ENCODE measurements at regions not wholly inside any gene's neighbourhood (a gene's known extent, or its start where the extent isn't known, plus 50 kb on each side); places are given as distances from the start of the nearest gene placed in this dataset.

GRCh38 chr3:181402347-181402746 is 309.4 kb upstream of the SOX2 start:
- DNase-seq (ENCODE audit: low read depth) = no peak
- H3K4me3 ChIP-seq (replicated peaks; ENCODE audit: low read depth, low read length) = no peak overlapping the region
- TF ChIP-seq, protein P1, sequence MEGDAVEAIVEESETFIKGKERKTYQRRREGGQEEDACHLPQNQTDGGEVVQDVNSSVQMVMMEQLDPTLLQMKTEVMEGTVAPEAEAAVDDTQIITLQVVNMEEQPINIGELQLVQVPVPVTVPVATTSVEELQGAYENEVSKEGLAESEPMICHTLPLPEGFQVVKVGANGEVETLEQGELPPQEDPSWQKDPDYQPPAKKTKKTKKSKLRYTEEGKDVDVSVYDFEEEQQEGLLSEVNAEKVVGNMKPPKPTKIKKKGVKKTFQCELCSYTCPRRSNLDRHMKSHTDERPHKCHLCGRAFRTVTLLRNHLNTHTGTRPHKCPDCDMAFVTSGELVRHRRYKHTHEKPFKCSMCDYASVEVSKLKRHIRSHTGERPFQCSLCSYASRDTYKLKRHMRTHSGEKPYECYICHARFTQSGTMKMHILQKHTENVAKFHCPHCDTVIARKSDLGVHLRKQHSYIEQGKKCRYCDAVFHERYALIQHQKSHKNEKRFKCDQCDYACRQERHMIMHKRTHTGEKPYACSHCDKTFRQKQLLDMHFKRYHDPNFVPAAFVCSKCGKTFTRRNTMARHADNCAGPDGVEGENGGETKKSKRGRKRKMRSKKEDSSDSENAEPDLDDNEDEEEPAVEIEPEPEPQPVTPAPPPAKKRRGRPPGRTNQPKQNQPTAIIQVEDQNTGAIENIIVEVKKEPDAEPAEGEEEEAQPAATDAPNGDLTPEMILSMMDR (IDR thresholded peaks at IDR 0.05; ENCODE audit: low read length, missing control alignments) = no peak

GRCh38 chr3:181384970-181385369 is 326.8 kb upstream of the SOX2 start:
- H3K4me3 ChIP-seq (replicated peaks; ENCODE audit: low read depth, low read length) = no peak overlapping the region
- DNase-seq (ENCODE audit: low read depth) = no peak
- TF ChIP-seq, protein P1 (IDR thresholded peaks at IDR 0.05; ENCODE audit: low read length, missing control alignments) = no peak

- no peak overlapping the region for H3K4me3 ChIP-seq (replicated peaks; ENCODE audit: low read depth, low read length)
- no peak for DNase-seq (ENCODE audit: low read depth)
- TF ChIP-seq, protein P1 (IDR thresholded peaks at IDR 0.05; ENCODE audit: low read length, missing control alignments) = no peak
These were observed 328.0 kb upstream of the SOX2 start for GRCh38 chr3:181383760-181384159.

DNA sequence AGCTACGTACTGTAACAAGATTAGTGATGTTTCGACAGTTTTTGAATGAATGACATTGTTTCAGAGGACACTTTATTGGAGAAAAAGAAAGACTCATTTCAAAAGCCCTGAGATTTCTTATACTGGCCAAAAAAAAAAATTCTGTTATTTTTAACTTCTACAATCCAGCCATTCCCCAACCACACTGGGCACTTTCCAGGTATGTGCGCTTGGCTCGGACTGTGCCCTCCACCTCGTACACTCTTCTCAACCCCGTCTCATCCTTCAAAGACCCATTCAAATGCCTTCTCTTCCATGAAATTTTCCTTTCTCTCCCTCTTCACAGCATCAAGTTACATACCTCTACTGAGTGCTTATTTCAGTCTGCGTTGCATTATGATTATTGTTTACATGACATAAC is 328.5 kb upstream of the SOX2 start:
- H3K4me3 ChIP-seq (replicated peaks; ENCODE audit: low read depth, low read length) = no peak overlapping the region
- TF ChIP-seq, protein P1 (IDR thresholded peaks at IDR 0.05; ENCODE audit: low read length, missing control alignments) = no peak
- DNase-seq (ENCODE audit: low read depth) = no peak

- H3K4me3 ChIP-seq (replicated peaks; ENCODE audit: low read depth, low read length) = no peak overlapping the region
- TF ChIP-seq, protein P1 (IDR thresholded peaks at IDR 0.05; ENCODE audit: low read length, missing control alignments) = no peak
These were observed 329.1 kb upstream of the SOX2 start for GRCh38 chr3:181382656-181383055.

DNA sequence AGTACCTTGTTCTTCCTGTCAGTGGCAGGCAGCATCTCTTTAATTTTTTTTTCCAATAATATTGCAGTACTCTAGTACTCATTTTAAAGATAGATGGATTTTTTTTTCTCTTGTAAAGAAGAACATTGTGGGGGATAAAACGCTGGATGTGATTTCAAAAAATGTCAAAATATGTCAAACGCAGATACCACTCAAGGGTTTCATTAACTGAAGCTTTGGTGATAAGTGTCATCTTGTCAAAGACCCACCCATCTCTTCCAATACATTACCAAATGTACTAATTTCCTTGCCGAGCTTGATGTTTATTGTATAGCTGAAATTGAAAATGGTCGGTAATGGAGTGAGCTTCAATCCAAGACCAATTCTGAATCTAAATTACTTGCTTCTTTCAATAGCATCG is 332.4 kb upstream of the SOX2 start:
- H3K4me3 ChIP-seq (replicated peaks; ENCODE audit: low read depth, low read length) = no peak overlapping the region
- TF ChIP-seq, protein P1 (IDR thresholded peaks at IDR 0.05; ENCODE audit: low read length, missing control alignments) = no peak

More at GRCh38 chr3:181382656-181383055, 329.1 kb upstream of the SOX2 start:
- no peak for DNase-seq (ENCODE audit: low read depth)

GRCh38 chr3:181369637-181370036 is 342.1 kb upstream of the SOX2 start:
- no peak for DNase-seq (ENCODE audit: low read depth)
- TF ChIP-seq, protein P1 (IDR thresholded peaks at IDR 0.05; ENCODE audit: low read length, missing control alignments) = no peak
- H3K4me3 ChIP-seq (replicated peaks; ENCODE audit: low read depth, low read length) = no peak overlapping the region

More for the DNA sequence above, 332.4 kb upstream of the SOX2 start:
- no peak for DNase-seq (ENCODE audit: low read depth)
